Adrenal gland (tissue), 9 donors: ENCODE measurements at regions not wholly inside any gene's neighbourhood (a gene's known extent, or its start where the extent isn't known, plus 50 kb on each side); places are given as distances from the start of the nearest gene placed in this dataset.
A peak's percentile ranks its signal among the peaks of the same experiment; 100 is the strongest.
"Not testable (repeated sequence)": the region's sequence is repeated elsewhere in the genome, so short reads cannot be mapped to it uniquely, and the experiment has no call there.

Experiments
- DNase-seq, 7 donors: peaks; one replicate each; pipeline ENCODE4 v3.0.0-alpha.2; 2019 to 2020
- H3K27ac ChIP-seq, 5 donors: fragments of 200-600 bp; sonication (generic) in 4 of 5; 1 replicate in 3 of 5; 2 replicates in 2 of 5; pipeline versions ENCODE4 v1.5.1 to v1.8.0; 2016 to 2020; ENCODE audit warnings: mild to moderate bottlenecking in 1 of 5
- H3K27me3 ChIP-seq: fragments of 200-600 bp; 2 replicates; pipeline ENCODE4 v1.8.0; 2021
- H3K36me3 ChIP-seq, 2 donors: fragments of 200-600 bp; replicated peaks in 1 of 2; 1 replicate in 1 of 2; 2 replicates in 1 of 2; pipeline versions ENCODE4 v1.5.1 to v1.8.0; 2018 to 2022
- H3K4me1 ChIP-seq, 2 donors: fragments of 200-600 bp; replicated peaks in 1 of 2; 1 replicate in 1 of 2; 2 replicates in 1 of 2; pipeline versions ENCODE4 v1.5.1 to v1.8.0; 2018 to 2021
- H3K4me3 ChIP-seq, 4 donors: fragments of 200-600 bp; sonication (generic) in 3 of 4; one replicate each; pipeline ENCODE4 v1.5.1; 2016 to 2018
- H3K9me3 ChIP-seq, 3 donors: fragments of 200-600 bp; sonication (generic) in 1 of 3; replicated peaks in 1 of 3; 1 replicate in 2 of 3; 2 replicates in 1 of 3; pipeline versions ENCODE4 v1.5.1 to v1.8.0; 2016 to 2021
- CTCF ChIP-seq, 6 experiments: fragments of 450-650 bp in 4 of 6; fragments of 200-600 bp in 2 of 6; sonication (generic) in 1 of 6; IDR thresholded peaks; 1 replicate in 5 of 6; 2 replicates in 1 of 6; pipeline versions ENCODE4 v1.5.1 to v1.8.0; 2016 to 2021; ENCODE audit warnings: antibody characterized with exemption in 6 of 6, mild to moderate bottlenecking in 2 of 6, moderate library complexity in 1 of 6
- POLR2A ChIP-seq, 2 donors: fragments of 450-650 bp; IDR thresholded peaks; one replicate each; pipeline ENCODE4 v1.6.1; 2017; ENCODE audit warnings: antibody characterized with exemption in 2 of 2, mild to moderate bottlenecking in 2 of 2, moderate library complexity in 1 of 2
- WGBS, 4 donors: extraction: QIAGEN DNeasy Blood & Tissue Kit in 2 of 4; methylation state at CpG; one replicate each; pipeline versions ENCODE4 v1.1.5 to v1.1.7; 2013 to 2017; 5-methylcytosine and 5-hydroxymethylcytosine counted together
- intact Hi-C, 2 donors: fragments of 100-400 bp; cut with DNase I; formaldehyde crosslinking; loops; one replicate each; pipeline versions ENCODE4 v1.14.1 to v1.15.0; 2022 to 2023
- donor health status: healthy with polysubstance abuse.
- donor health status: Bipolar disorder and iron deficiency.
- donor health status: DM: yes; HTN: yes; CAD: no.
- donor health status: DM: no; HTN: no; CAD: no.
- donor health status: DM: no; HTN: no; CAD: no.

GRCh38 chr2:84306361-84306760 is 152.7 kb downstream of the SUCLG1 start:
- TF ChIP-seq CTCF (IDR thresholded peaks at IDR 0.05) (no peak), POLR2A (IDR thresholded peaks at IDR 0.05) (no peak)
- 66 to 77% (median 74%) methylated on average over 4 of the region's 4 CpGs for WGBS, 4 donors
- no peak overlapping the region for H3K27ac ChIP-seq
- no peaks in the 10 kb centered on the region for H3K36me3 ChIP-seq
- H3K27me3 ChIP-seq: no peaks in the 10 kb centered on the region
- DNase-seq: no peak
- intact Hi-C loops: no loop called here
- no peaks in the 10 kb centered on the region for H3K9me3 ChIP-seq
- no peaks in the 10 kb centered on the region for H3K4me1 ChIP-seq
- H3K4me3 ChIP-seq: no peak overlapping the region

GRCh38 chr2:84302513-84303412 is 156.3 kb downstream of the SUCLG1 start:
- WGBS, 4 donors: 30 to 46% (median 41%) methylated on average over 3 of the region's 3 CpGs

GRCh38 chr2:84301717-84302116 is 157.4 kb downstream of the SUCLG1 start:
- TF ChIP-seq CTCF (IDR thresholded peaks at IDR 0.05) (no peak), POLR2A (IDR thresholded peaks at IDR 0.05) (no peak)
- DNase-seq: no peak
- intact Hi-C loops: no loop called here
- WGBS, 4 donors: 84 to 88% (median 87%) methylated on average over 6 of the region's 6 CpGs
- H3K27ac ChIP-seq: no peak overlapping the region
- no peaks in the 10 kb centered on the region for H3K27me3 ChIP-seq
- H3K4me1 ChIP-seq: no peaks in the 10 kb centered on the region
- H3K4me3 ChIP-seq: no peak overlapping the region
- H3K9me3 ChIP-seq: no peaks in the 10 kb centered on the region
- no peaks in the 10 kb centered on the region for H3K36me3 ChIP-seq

More at GRCh38 chr2:84302513-84303412, 156.3 kb downstream of the SUCLG1 start:
- H3K4me1 ChIP-seq: no peaks in the 10 kb centered on the region
- no peaks in the 10 kb centered on the region for H3K36me3 ChIP-seq
- H3K4me3 ChIP-seq: no peak overlapping the region
- H3K27me3 ChIP-seq: no peaks in the 10 kb centered on the region
- intact Hi-C loops: no loop called here
- TF ChIP-seq CTCF (IDR thresholded peaks at IDR 0.05) (peak; percentile 59 to 74 (median 65)), POLR2A (IDR thresholded peaks at IDR 0.05) (no peak)
- DNase-seq: peak; percentile 28 to 62 (median 45)
- H3K9me3 ChIP-seq: no peaks in the 10 kb centered on the region
- no peak overlapping the region for H3K27ac ChIP-seq

- intact Hi-C loops: no loop called here
These were observed 158.4 kb downstream of the SUCLG1 start for GRCh38 chr2:84300696-84301029.

GRCh38 chr2:84300001-84300695 is 158.9 kb downstream of the SUCLG1 start:
- H3K27ac ChIP-seq, DNase-seq, intact Hi-C loops, H3K9me3 ChIP-seq, H3K4me1 ChIP-seq, H3K27me3 ChIP-seq, H3K4me3 ChIP-seq, H3K36me3 ChIP-seq: not testable (repeated sequence)
- 43 to 59% (median 49%) methylated on average over 8 of the region's 8 CpGs for WGBS, 4 donors

More at GRCh38 chr2:84300696-84301029, 158.4 kb downstream of the SUCLG1 start:
- DNase-seq: no peak
- Histone ChIP-seq H3K4me3 (no peak overlapping the region), H3K9me3 (no peaks in the 10 kb centered on the region), H3K27ac (no peak overlapping the region), H3K27me3 (no peaks in the 10 kb centered on the region), H3K4me1 (no peaks in the 10 kb centered on the region), H3K36me3 (no peaks in the 10 kb centered on the region)
- TF ChIP-seq POLR2A (IDR thresholded peaks at IDR 0.05) (no peak), CTCF (IDR thresholded peaks at IDR 0.05) (no peak)
- 48 to 54% (median 52%) methylated on average over 4 of the region's 4 CpGs for WGBS, 4 donors
